COLO668 (cell line): ENCODE measurements at regions not wholly inside any gene's neighbourhood (a gene's known extent, or its start where the extent isn't known, plus 50 kb on each side); places are given as distances from the start of the nearest gene placed in this dataset.

Experiments used
- DNase-seq: peaks from one replicate; lab custom pipeline; 2025; ENCODE audit not compliant: unreplicated experiment; lab: John Stamatoyannopoulos, UW

DNA sequence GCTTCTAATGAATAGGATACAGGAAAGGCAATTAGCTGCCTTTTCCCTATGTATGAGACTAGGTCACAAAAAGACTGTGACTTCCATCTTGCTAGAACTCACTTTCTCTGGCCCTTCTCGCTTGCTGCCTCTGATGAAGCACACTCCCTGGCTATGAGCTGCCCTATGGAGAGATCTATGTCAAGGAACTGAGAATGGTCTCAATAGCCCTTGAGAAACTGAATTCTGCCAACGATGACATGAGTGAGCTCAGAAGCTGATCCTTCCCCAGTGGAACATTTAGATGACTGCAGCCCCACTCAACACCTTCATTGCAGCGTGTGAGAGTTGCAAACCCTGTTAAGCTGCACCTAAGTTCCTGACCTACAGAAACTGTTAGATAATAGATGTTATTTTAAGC is 309.8 kb downstream of the COG6 start:
- DNase-seq: no peak

GRCh38 chr13:39967199-39967959 is 311.9 kb downstream of the COG6 start:
- DNase-seq: no peak

DNA sequence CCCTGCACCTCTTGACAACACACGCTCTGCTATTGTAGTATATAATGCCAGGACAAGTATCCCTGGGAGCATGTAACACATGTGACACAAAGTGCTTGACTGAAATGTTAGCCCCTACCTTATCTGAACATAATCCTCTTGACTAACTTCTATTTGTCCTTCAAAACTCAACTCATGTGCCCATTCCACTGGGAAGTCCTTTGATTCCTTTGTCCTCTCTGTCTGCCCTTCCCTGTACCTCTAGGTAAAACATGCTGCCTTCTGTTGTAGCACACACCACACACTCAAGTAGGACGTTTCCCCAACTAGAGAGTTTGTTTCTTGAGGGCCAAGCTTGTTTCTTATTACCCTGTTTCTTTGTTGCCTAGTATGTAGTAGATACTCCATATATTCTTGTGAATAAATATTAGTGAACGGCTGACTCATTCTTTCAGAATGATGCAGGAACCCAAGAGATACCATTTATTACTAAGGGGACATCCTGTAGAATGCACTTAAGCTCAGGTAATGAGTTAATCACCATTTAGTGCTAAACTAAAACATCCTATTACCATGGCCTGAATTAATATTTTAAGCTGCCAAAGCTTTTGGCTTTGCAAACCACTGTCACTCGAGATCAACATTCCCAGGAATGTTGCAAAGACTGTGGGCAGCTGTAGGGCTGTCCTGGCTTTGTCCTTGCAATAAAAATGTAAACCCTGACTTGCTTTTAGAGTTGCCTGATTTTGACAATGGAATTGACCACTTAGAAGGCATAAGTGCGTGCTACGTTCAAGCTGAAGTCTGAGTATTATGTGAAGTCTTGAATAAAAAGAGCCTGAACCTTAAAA is 313.4 kb downstream of the COG6 start:
- DNase-seq: no peak

DNA sequence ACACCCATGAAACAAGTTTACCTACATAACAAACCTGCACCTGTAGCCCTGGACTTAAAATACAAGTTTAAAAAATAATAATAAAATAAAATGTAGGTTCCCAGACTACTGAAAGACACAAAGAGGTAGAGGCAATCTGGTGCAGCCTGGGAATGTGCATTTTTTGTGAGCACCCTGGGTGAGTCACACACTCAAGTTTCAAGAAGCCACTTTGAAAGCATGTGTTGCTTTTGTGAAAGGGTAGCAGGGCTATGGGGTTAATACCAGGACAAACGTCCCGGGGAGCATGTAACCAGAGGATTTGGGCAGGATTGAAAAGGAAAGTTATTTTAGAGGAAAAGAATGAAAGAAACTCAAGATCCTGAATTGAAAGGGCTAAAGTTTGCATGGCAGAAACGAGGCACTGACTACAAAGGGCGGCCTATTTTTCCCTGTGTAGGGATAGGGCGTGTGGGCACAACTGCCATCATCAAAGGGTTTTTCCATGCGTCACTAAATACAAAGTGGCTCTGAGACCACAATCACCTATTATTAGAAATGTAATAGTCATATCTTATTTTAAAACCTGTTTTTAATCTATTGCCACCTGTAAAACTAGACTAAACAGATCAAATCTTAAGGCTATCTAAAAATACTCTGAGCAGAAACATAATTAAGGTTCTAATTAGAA is 314.9 kb downstream of the COG6 start:
- no peak for DNase-seq

GRCh38 chr13:39971526-39971925 is 316.1 kb downstream of the COG6 start:
- no peak for DNase-seq

DNA sequence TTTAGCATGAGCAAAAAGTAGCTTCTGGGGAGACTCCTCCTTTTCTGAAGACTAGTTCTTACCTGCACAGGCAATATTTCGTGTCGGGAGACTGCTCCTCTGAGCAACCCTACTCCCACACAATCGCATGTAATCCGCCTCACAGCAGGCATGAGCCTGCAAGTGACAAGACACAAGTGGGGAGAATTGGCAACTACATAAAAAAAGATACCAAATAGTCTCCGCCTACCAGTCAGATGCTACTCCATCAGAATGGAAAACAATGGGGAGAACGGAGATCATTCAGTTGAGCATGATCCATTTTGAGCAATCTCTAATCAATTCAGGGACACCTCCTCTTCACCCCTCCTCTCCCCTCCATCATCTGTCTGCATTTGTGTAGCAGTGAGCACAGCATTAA is 321.0 kb downstream of the COG6 start:
- DNase-seq: no peak

GRCh38 chr13:39981056-39981455 is 325.6 kb downstream of the COG6 start:
- no peak for DNase-seq

DNA sequence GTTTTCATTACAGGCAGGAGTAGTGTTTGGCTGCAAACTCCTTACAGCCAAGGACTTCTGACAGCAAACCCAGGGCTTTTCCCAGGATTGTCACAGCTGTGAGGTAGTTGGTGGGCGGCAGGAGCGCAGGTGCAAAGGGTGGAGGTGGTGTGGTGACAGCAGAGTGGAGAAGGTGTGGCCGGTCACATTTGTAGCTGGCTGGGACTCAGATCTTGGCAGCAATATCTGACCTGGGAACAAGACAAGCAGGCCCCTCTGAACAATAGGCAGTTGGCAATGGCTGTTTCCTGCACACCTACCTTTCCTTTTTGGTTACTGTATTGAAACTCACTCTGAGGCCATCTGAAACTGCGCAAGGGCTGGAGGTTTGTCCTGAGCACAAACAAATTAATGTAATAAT is 327.3 kb downstream of the COG6 start:
- no peak for DNase-seq

DNA sequence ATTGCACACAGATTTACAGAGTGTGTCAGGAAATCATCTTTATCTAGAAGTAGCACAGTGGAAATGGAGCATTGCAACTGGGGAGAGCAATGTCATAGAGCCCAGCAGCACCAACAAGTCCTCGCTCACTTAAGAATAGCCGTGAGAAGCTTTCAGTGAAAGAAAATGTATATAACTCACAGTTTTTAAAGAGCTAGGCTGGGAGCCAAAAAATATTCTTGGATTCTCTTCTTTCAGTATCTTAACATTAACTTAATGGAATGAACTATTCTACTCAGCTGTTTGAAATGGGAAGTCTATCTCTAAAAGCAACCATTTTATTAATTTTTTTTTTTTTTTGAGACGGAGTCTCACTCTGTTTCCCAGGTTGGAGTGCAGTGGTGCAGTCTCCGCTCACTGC is 329.6 kb downstream of the COG6 start:
- no peak for DNase-seq

DNA sequence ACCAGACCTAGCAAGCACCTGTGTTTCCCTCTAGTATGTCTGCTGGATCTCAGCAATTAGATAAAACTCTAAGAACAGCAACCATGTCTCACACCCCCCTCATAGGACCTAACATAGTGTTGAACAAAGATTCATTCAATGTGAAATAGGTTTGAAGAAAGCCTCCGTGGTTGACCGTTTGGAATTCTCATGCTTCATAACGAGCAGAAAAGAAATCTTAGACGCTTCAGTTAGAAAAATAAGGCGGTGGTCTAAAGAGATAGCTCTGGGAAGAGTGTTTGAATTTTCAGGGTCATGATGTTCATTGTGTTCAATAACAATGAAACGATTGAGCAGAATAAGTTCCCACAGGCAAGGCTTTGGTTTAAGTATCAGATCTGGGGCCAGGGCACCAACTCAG is 332.9 kb downstream of the COG6 start:
- DNase-seq: no peak

GRCh38 chr13:39998166-39998565 is 342.7 kb downstream of the COG6 start:
- DNase-seq: no peak

DNA sequence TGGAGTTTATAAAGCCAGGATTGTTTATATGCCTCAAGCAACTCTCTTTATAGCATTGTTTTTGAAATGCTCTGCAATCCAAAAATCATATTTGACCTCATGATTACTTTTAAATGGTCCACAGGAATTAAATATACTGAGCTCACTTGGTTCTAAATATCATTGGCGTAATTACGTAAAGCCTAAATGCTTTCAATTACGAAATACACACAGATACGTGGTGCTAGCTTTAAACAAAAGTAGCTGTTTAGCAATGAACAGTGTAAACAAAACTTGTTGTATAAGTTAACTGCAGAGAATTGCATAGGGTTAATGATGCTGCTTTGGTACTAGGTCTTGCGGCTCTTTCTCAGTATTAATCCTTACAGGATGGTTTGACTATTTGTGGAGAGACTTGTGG is 346.6 kb downstream of the COG6 start:
- no peak for DNase-seq

GRCh38 chr13:40013554-40013953 is 358.1 kb downstream of the COG6 start:
- DNase-seq: no peak

GRCh38 chr13:40016953-40017660 is 361.6 kb downstream of the COG6 start:
- DNase-seq: no peak

GRCh38 chr13:40017662-40018262 is 362.3 kb downstream of the COG6 start:
- DNase-seq: no peak

GRCh38 chr13:40023595-40024203 is 368.2 kb downstream of the COG6 start:
- DNase-seq: no peak

DNA sequence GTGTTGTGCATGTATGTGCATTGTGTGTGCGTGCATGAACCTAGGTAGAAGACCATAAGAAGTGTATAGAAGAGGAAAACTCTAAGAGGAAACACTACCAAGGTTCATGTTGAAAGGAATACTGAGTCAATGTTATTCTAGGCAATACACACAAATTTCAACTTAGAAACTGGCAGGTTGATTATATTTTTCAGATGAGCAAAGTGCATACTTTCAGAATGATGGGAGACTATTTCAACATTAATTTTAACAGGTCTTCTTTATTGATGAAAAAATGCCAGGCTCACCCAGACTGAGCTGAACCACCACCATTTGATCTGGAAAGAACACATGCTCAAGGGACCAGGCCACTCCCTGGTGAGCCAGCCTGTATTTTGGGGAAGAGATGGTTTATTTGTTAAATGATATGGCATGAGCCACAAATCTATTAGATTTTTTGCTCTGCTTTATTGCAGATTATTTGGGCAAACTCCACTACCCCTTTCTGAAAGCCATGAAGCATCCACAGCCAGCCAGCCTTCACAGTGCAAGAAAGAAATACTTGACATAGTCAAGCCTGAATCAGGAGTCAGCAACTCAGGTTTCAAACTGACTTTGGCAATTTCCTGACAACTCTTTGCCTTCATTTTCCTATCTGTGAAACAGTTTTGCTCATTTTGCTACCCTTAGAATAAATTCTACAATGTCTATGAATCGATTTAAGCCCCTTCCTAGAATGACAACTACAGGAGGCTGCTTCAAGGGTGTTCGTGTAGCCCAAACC is 368.9 kb downstream of the COG6 start:
- no peak for DNase-seq

DNA sequence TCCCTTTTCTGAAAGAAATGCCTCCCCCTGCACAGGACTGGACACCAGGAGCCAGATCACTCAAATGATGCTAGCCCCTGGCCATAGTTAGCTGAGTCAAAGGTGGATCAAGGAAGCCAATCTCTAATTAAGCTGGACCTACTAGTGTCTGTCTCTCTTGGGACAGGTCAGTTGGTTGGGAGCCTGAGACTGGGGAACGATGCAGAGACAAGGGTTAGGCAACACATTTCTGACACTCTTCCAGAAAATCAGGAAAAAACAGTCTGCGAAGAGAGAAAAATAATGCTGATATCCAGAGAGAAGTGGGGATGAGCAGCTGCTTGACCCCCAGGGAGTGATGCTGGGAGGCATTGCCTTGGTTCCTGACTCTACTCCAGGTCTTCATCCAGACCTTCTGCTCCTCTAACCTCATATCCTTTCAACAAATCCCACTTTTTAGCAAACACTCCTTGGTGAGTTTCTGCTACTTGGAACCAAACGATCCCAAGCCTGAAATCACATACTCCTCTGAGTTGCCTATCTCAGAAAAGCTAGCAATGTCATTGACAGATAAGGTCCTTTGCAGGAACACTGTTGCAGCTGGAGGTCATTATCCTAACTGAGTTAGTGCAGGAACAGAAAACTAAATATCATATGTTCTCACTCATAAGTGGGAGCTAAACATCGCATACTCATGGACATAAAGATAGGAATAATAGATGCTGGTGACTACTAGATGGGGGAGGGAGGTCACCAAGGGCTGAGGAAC is 369.7 kb downstream of the COG6 start:
- no peak for DNase-seq

GRCh38 chr13:40026174-40026585 is 370.7 kb downstream of the COG6 start:
- no peak for DNase-seq
